GM06990 (cell line): ENCODE measurements at regions not wholly inside any gene's neighbourhood (a gene's known extent, or its start where the extent isn't known, plus 50 kb on each side); places are given as distances from the start of the nearest gene placed in this dataset.

ENCODE experiments used
- DNase-seq: peaks from one replicate; pipeline ENCODE4 v3.0.0-alpha.2; 2011; ENCODE audit not compliant: insufficient read length; ENCODE audit errors: extremely low read depth
- H3K27me3 ChIP-seq: replicated peaks from 2 replicates; pipeline ENCODE4 v1.6.0; 2011; ENCODE audit warnings: low read length; ENCODE audit not compliant: control insufficient read depth, insufficient read depth
- H3K36me3 ChIP-seq: 2 replicates; pipeline ENCODE4 v1.5.1; 2011; ENCODE audit warnings: low read length; ENCODE audit not compliant: control insufficient read depth, insufficient read depth
- H3K4me3 ChIP-seq: replicated peaks from 2 replicates; pipeline ENCODE4 v1.5.1; 2011; ENCODE audit warnings: low read depth, mild to moderate bottlenecking, control low read depth, low read length
- CTCF ChIP-seq: IDR thresholded peaks from 2 replicates; pipeline ENCODE4 v1.5.1; 2011; ENCODE audit warnings: low read length, control low read depth, mild to moderate bottlenecking, inconsistent platforms; ENCODE audit not compliant: insufficient read depth, poor library complexity, severe bottlenecking

DNA sequence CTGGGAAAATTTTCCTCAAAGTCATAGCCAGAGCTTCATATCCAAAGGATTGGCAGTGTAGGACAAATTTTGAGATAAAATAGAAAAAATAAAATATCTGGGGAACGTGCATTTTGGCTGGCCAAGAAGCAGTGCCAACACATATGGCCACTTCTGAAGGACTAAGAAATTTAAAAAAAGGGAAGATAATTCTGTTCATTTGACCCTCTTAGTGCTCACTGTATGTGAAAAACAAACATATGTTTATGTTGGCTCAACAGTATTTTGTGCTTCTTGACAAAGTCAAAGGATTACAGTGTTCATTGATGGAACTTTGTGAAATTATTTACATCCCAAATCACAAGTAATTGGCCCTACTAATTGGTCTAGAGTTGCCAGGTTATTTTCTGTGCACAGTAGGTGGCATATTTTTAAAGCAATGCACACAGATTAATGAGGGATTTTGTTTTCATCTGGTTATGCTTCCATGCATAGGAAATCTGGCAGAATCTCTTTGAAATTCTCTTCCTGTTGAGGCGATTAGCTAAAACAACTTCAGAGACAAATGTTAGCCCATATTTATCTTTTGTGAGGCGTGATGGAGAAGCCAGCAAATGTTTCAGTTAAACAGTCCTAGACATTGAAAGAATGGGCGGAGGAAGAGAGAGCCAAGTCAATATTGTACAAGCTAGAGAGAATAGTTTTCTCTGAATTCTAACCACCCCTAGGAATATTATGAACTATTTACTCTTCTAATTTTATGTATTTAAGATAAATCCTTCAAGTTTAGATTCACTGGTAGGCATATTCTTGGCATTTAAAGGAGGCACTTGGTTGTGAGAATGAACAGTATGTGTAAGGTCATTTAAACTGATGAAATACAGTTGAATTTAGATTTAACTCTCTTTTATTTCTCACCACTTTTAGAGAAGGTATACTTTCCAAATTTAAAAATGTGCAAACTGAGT, 237.7 kb upstream of the MBL2 start:
- DNase-seq: no peak
- TF ChIP-seq CTCF: no peak

DNA sequence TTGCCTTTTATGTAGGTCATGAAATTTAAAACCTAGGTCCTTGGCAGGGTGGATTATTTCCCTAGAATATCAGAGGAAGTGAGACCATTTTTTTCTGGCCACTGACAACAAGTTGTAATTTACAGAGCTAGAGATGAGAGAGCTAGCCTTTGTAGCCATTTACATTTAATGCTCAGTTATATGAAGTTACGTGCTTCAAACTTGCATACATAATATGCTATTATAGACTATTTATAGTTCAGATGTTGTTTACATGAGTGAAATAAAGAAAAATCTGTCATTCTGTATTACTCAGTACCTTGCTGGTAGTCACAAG, 234.9 kb upstream of the MBL2 start:
- DNase-seq: no peak
- Histone ChIP-seq H3K27me3 (no peaks in the 10 kb centered on the region), H3K36me3 (no peaks in the 10 kb centered on the region), H3K4me3 (no peak overlapping the region)
- no peak for TF ChIP-seq CTCF

More for the DNA sequence above, 237.7 kb upstream of the MBL2 start:
- H3K36me3 ChIP-seq: no peaks in the 10 kb centered on the region
- no peaks in the 10 kb centered on the region for H3K27me3 ChIP-seq
- no peak overlapping the region for H3K4me3 ChIP-seq

- no peak for TF ChIP-seq CTCF
- no peak overlapping the region for H3K4me3 ChIP-seq
- H3K27me3 ChIP-seq: no peaks in the 10 kb centered on the region
- no peaks in the 10 kb centered on the region for H3K36me3 ChIP-seq
- no peak for DNase-seq
Observed at GRCh38 chr10:53006663-53007526, 234.3 kb upstream of the MBL2 start.

DNA sequence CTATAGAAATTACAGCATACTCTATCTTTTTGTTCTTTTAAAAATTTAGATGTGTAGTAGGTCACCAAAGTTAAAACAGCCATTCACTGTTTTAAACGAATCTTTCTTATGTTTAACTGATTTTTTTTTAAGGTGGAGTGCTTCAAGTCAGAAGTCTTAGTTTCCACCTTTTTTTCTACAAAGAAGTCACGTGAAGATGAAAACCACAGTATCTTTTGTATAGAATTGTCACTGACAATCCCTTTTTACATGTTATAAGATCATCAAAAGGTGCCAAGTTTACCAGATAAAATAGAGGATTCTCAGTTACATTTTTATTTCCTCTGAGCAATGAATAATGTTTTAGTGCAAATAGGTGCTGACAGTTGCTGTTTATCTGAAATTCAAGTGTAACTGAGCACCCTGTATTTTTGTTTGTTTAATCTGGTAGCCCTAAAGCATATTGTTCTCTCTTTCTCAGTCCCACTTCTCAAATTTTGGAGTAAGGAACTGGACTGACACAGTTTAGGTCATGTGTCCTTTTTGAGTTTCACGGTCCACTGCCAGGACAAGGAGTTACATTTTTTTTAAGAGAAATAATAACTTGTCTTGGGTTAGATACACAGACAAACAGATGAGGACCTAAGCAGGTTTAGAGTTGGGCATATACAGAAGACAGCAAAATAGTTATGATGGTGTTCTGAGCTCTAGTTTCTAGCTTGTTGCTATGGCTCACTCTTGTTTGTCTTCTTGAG, 233.2 kb upstream of the MBL2 start:
- Histone ChIP-seq H3K27me3 (no peaks in the 10 kb centered on the region), H3K4me3 (no peak overlapping the region), H3K36me3 (no peaks in the 10 kb centered on the region)
- TF ChIP-seq CTCF: no peak
- DNase-seq: no peak

DNA sequence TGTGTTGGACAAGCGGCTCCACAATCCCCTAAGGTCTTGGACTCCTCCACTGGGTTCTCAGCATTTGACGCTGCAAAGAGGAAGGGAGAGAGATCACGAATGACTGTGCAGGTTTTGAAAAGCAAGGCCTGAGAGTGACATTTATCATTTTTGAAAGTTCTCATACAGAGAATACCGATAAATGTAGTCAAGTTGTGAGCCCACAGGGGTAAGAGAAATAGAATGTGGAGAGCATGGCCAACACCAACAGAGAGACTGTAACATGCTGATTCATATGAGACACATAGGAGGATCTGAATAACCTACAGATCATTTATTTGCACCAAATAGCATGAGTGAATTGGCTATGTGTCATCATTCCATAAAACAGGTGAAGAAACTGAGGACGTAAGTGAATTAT, 230.5 kb upstream of the MBL2 start:
- no peak for DNase-seq

More for the DNA sequence above, 230.5 kb upstream of the MBL2 start:
- no peaks in the 10 kb centered on the region for H3K27me3 ChIP-seq
- no peak for TF ChIP-seq CTCF
- H3K36me3 ChIP-seq: no peaks in the 10 kb centered on the region
- H3K4me3 ChIP-seq: no peak overlapping the region
